ENCODE measurements at regions not wholly inside any gene's neighbourhood (a gene's known extent, or its start where the extent isn't known, plus 50 kb on each side); places are given as distances from the start of the nearest gene placed in this dataset.

DNA sequence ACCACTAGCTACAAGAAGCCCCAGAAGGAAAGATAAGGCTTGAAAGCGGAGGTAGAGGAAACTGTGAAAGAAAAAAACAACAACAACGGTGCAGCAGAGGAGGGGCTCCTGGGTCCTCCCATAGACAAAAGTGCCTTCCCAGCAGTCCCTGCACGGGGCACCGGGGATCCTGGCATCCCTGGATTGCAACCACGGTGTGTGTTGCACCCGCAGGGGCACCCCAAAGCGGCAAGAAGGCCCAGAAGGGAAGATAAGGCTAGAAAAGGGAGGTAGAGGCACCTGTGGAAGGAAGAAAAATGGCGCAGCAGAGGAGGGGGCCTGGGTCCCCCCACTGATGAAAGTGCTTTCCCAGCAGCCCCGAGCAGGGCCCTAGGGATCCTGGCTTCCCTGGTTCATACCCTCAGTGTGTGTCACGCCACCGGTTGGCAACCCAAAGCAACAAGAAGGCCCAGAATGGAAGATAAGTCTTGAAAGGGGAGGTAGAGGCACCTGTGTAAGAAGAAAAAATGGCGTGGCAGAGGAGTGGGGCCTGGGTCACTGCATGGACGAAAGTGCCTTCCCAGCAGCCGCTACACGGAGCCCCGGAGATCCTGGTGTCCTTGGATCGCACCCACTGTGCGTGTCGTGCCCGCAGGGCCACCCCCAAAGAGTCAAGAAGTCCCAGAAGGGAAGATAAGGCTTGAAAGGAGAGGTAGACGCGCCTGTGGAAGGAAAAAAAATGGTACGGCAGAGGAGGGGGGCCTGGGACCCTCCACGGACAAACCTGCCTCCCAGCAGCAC is 281.0 kb downstream of the ALG10 start:
- TF ChIP-seq POLR2A (IDR thresholded peaks at IDR 0.05): no peak
- TF ChIP-seq, protein P1, sequence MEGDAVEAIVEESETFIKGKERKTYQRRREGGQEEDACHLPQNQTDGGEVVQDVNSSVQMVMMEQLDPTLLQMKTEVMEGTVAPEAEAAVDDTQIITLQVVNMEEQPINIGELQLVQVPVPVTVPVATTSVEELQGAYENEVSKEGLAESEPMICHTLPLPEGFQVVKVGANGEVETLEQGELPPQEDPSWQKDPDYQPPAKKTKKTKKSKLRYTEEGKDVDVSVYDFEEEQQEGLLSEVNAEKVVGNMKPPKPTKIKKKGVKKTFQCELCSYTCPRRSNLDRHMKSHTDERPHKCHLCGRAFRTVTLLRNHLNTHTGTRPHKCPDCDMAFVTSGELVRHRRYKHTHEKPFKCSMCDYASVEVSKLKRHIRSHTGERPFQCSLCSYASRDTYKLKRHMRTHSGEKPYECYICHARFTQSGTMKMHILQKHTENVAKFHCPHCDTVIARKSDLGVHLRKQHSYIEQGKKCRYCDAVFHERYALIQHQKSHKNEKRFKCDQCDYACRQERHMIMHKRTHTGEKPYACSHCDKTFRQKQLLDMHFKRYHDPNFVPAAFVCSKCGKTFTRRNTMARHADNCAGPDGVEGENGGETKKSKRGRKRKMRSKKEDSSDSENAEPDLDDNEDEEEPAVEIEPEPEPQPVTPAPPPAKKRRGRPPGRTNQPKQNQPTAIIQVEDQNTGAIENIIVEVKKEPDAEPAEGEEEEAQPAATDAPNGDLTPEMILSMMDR (IDR thresholded peaks at IDR 0.05): no peak

Measured in testis (tissue), 2 donors.